K562 (cell line): ENCODE measurements at regions not wholly inside any gene's neighbourhood (a gene's known extent, or its start where the extent isn't known, plus 50 kb on each side); places are given as distances from the start of the nearest gene placed in this dataset.

Experiments used
- ATAC-seq: fragments of 200-7000 bp; cut with Tn5 transposase; 3 replicates; pipeline ENCODE4 v1.9.1; 2020; ENCODE audit warnings: moderate library complexity
- BruUV-seq: library from RNA; stranded (reverse); fragments of 400-500 nt; replicated peaks from 2 replicates; lab custom pipeline; 2021; lab: Mats Ljungman, UMichigan
- CTCF ChIA-PET: fragments of 300-600 bp; formaldehyde crosslinking; extraction: SDS; loops from one replicate; lab custom pipeline; 2021; ENCODE audit warnings: low intra/inter-chr PET ratio; lab: Yijun Ruan, JAX
- POLR2A ChIA-PET: fragments of 300-600, 350-650 bp; sonication (Branson Sonifier 250); formaldehyde crosslinking; extraction: SDS; loops from one replicate; lab custom pipeline; 2021; ENCODE audit warnings: antibody characterized with exemption, inconsistent platforms; lab: Yijun Ruan, JAX
- DNase-seq, 4 experiments: peaks; one replicate each; pipeline versions ENCODE4 v3.0.0 to v3.0.0-alpha.2; 2011 to 2018; ENCODE audit warnings: low spot score in 3 of 4, mixed read lengths in 3 of 4; ENCODE audit errors: extremely low read depth in 1 of 4
- FAIRE-seq: peaks from 2 replicates; lab custom pipeline; 2011; peaks lifted over from hg19 to GRCh38; lab: Jason Lieb, UNC
- H2AFZ ChIP-seq: 2 replicates; pipeline ENCODE4 v1.6.0; 2011; ENCODE audit warnings: low read depth, low read length, control low read depth, inconsistent platforms
- H3K27ac ChIP-seq: fragments of 200-600 bp; 3 replicates; pipeline ENCODE4 v1.8.0; 2011; ENCODE audit warnings: low read depth, mild to moderate bottlenecking, control low read depth, inconsistent platforms, low read length, moderate library complexity, mixed read lengths; ENCODE audit errors: extremely low read depth
- H3K27me3 ChIP-seq, 2 experiments: fragments of 300-600 bp in 1 of 2; 2 replicates in 1 of 2; 3 replicates in 1 of 2; pipeline versions ENCODE4 v1.6.0 to v1.8.0; 2011; ENCODE audit warnings: inconsistent platforms in 2 of 2, low read length in 2 of 2, mild to moderate bottlenecking in 1 of 2, mixed read lengths in 1 of 2, moderate library complexity in 1 of 2; ENCODE audit not compliant: control insufficient read depth in 2 of 2, insufficient read depth in 2 of 2
- H3K36me3 ChIP-seq: fragments of 300-600 bp; 3 replicates; pipeline ENCODE4 v1.8.0; 2011; ENCODE audit warnings: mild to moderate bottlenecking, low read length, inconsistent platforms; ENCODE audit not compliant: control insufficient read depth, insufficient read depth
- H3K4me1 ChIP-seq, 2 experiments: fragments of 200-600 bp in 1 of 2; replicated peaks in 1 of 2; 2 replicates in 1 of 2; 3 replicates in 1 of 2; pipeline versions ENCODE4 v1.5.1 to v1.8.0; 2011; ENCODE audit warnings: inconsistent platforms in 2 of 2, low read length in 2 of 2, mild to moderate bottlenecking in 1 of 2, mixed read lengths in 1 of 2, moderate library complexity in 1 of 2; ENCODE audit not compliant: control insufficient read depth in 2 of 2, insufficient read depth in 2 of 2
- H3K4me2 ChIP-seq: 2 replicates; pipeline ENCODE4 v1.6.1; 2011; ENCODE audit warnings: low read length, control low read depth, inconsistent platforms, mixed read lengths; ENCODE audit not compliant: insufficient read depth
- H3K4me3 ChIP-seq: fragments of 200-600 bp; sonication (generic), shearing (Covaris generic); 2 replicates; pipeline ENCODE4 v1.5.1; 2016; ENCODE audit warnings: control low read depth, inconsistent platforms
- H3K79me2 ChIP-seq: fragments of 200-600 bp; 3 replicates; pipeline ENCODE4 v1.8.0; 2011; ENCODE audit warnings: low read length, inconsistent platforms; ENCODE audit not compliant: control insufficient read depth, insufficient read depth
- H3K9ac ChIP-seq, 2 experiments: 2 replicates each; pipeline versions ENCODE4 v1.6.0 to v1.6.1; 2011; ENCODE audit warnings: low read depth in 2 of 2, low read length in 2 of 2, control low read depth in 1 of 2, inconsistent platforms in 1 of 2, mild to moderate bottlenecking in 1 of 2, mixed read lengths in 1 of 2; ENCODE audit not compliant: insufficient read depth in 1 of 2
- H3K9me1 ChIP-seq: one replicate; pipeline ENCODE4 v1.6.0; 2011; ENCODE audit warnings: inconsistent platforms, mild to moderate bottlenecking, low read length, moderate library complexity; ENCODE audit not compliant: control insufficient read depth, insufficient read depth
- H3K9me3 ChIP-seq: replicated peaks from 2 replicates; pipeline ENCODE4 v1.5.1; 2011; ENCODE audit warnings: low read depth, low read length, inconsistent platforms; ENCODE audit not compliant: control insufficient read depth, insufficient read depth
- H4K20me1 ChIP-seq: replicated peaks from 2 replicates; pipeline ENCODE4 v1.6.1; 2011; ENCODE audit warnings: low read length, inconsistent platforms, mixed read lengths; ENCODE audit not compliant: control insufficient read depth, insufficient read depth
- ATF7 ChIP-seq: fragments of 450-650 bp; IDR thresholded peaks from 2 replicates; pipeline ENCODE4 v1.7.1; 2014; ENCODE audit warnings: mild to moderate bottlenecking, moderate library complexity
- BMI1 ChIP-seq: fragments of 150-350 bp; IDR thresholded peaks from 2 replicates; pipeline ENCODE4 v1.6.1; 2014; ENCODE audit warnings: low read length
- DMBX1 ChIP-seq: fragments of 250-450 bp; sonication (Bioruptor Pico); IDR thresholded peaks from 2 replicates; pipeline ENCODE4 v1.8.0; 2022; ENCODE audit warnings: inconsistent platforms, mild to moderate bottlenecking, moderate library complexity, borderline replicate concordance
- EZH2 ChIP-seq: IDR thresholded peaks from 2 replicates; pipeline ENCODE4 v1.6.1; 2012; ENCODE audit warnings: low read depth, mild to moderate bottlenecking, inconsistent platforms, low read length, borderline replicate concordance
- HSF4 ChIP-seq: fragments of 250-450 bp; sonication (Bioruptor Pico); IDR thresholded peaks from 2 replicates; pipeline ENCODE4 v2.1.2; 2022; ENCODE audit warnings: mild to moderate bottlenecking, moderate library complexity, borderline replicate concordance
- KDM5B ChIP-seq: fragments of 200-600 bp; sonication (generic); IDR thresholded peaks from 2 replicates; pipeline ENCODE4 v1.6.1; 2012; ENCODE audit warnings: low read depth, mild to moderate bottlenecking, moderate library complexity, low read length, control low read depth, inconsistent platforms; ENCODE audit not compliant: insufficient replicate concordance
- PHB2 ChIP-seq: fragments of 450-650 bp; IDR thresholded peaks from 2 replicates; pipeline ENCODE4 v1.6.1; 2017; ENCODE audit warnings: low read depth
- SP1 ChIP-seq: sonication (generic); formaldehyde crosslinking; IDR thresholded peaks from 2 replicates; pipeline ENCODE4 v1.8.1; 2022; ENCODE audit warnings: mild to moderate bottlenecking, missing genetic modification reagents
- USF2 ChIP-seq: sonication (generic); formaldehyde crosslinking; IDR thresholded peaks from 2 replicates; pipeline ENCODE4 v1.5.0; 2020; ENCODE audit warnings: missing genetic modification reagents
- ZBED1 ChIP-seq: IDR thresholded peaks from 2 replicates; pipeline ENCODE4 v1.6.1; 2014
- WGBS: fragments of 100-300 bp; shearing (Covaris generic); methylation state at CpG from one replicate; pipeline ENCODE4 v1.1.6; 2016; ENCODE audit warnings: low coverage, mixed read lengths; ENCODE audit not compliant: insufficient coverage; ENCODE audit errors: missing lambda C conversion rate; 5-methylcytosine and 5-hydroxymethylcytosine counted together
- in situ Hi-C: fragments of 300-500 bp; cut with MboI; formaldehyde crosslinking; loops from 4 replicates; pipeline ENCODE4 v1.15.0; 2018; ENCODE audit warnings: inconsistent platforms, mixed read lengths
- intact Hi-C: fragments of 100-400 bp; cut with micrococcal nuclease; formaldehyde crosslinking; loops from 2 replicates; pipeline ENCODE4 v1.14.2; 2022
- TF ChIP-seq, protein P1 (sequence below): fragments of 450-650 bp; IDR thresholded peaks from 2 replicates; pipeline ENCODE4 v1.6.1; 2016; ENCODE audit warnings: borderline replicate concordance

- no peak for TF ChIP-seq KDM5B
- no peak for TF ChIP-seq USF2 (CRISPR knock-in tag)
- TF ChIP-seq DMBX1 (CRISPR knock-in tag): no peak
- TF ChIP-seq ZBED1: no peak
- TF ChIP-seq PHB2: no peak
- no peak for TF ChIP-seq EZH2
- TF ChIP-seq SP1 (CRISPR knock-in tag): no peak
- TF ChIP-seq BMI1: no peak
- no peak for TF ChIP-seq ATF7
Observed at GRCh38 chr2:61705625-61706024, 148.2 kb downstream of the FAM161A start (continued).

DNA sequence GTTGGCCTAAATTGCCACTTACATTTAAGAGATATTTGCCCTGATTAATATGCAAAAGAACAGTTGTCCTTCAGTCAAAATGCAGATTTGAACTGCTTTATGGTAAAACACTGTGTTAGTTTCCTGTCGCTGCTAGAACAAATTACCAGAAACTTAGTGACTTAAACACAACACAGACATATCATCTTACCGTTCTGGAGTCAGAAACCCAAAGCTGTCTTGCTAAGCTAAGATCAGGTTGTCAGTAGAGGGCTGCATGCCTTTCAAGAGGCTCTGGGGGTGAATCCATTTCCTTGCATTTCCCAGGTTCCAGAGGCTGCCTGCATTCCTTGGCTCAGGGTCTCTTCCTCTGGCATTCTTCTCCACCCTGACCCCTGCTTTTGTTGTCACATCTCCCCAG, 149.5 kb downstream of the FAM161A start:
- DNase-seq: no peak
- no peaks in the 10 kb centered on the region for H3K9me3 ChIP-seq
- BruUV-seq: no TSS peak
- WGBS: 0% methylated on average over 2 of the region's 2 CpGs
- H3K36me3 ChIP-seq: no peaks in the 10 kb centered on the region
- H3K4me2 ChIP-seq: no peak overlapping the region
- no peaks in the 10 kb centered on the region for H3K79me2 ChIP-seq
- ATAC-seq: no peak
- ChIA-PET CTCF (no interaction called here), POLR2A (interaction anchor here (0.5 kb wide), 1 partner anchor 19 kb away, joined by 3 read pairs; no protein-coding TSS in a partner anchor)
- in situ Hi-C loops: no loop called here
- no peaks in the 10 kb centered on the region for H4K20me1 ChIP-seq
- no peak for FAIRE-seq
- intact Hi-C loops: no loop called here
- H3K9ac ChIP-seq: no peak overlapping the region
- H2AFZ ChIP-seq: no peak overlapping the region
- H3K27me3 ChIP-seq: peaks cover 0 to 3% of the 10 kb centered on the region in 2 experiments; a peak in 1 of 5 replicates
- peaks cover 0 to 3% of the 10 kb centered on the region in 2 experiments; a peak in 1 of 5 replicates for H3K4me1 ChIP-seq
- H3K27ac ChIP-seq: no peak overlapping the region
- no peak overlapping the region for H3K4me3 ChIP-seq
- H3K9me1 ChIP-seq: no peaks in the 10 kb centered on the region
- TF ChIP-seq, protein P1, sequence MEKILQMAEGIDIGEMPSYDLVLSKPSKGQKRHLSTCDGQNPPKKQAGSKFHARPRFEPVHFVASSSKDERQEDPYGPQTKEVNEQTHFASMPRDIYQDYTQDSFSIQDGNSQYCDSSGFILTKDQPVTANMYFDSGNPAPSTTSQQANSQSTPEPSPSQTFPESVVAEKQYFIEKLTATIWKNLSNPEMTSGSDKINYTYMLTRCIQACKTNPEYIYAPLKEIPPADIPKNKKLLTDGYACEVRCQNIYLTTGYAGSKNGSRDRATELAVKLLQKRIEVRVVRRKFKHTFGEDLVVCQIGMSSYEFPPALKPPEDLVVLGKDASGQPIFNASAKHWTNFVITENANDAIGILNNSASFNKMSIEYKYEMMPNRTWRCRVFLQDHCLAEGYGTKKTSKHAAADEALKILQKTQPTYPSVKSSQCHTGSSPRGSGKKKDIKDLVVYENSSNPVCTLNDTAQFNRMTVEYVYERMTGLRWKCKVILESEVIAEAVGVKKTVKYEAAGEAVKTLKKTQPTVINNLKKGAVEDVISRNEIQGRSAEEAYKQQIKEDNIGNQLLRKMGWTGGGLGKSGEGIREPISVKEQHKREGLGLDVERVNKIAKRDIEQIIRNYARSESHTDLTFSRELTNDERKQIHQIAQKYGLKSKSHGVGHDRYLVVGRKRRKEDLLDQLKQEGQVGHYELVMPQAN: no peak
- TF ChIP-seq DMBX1 (CRISPR knock-in tag) (no peak), HSF4 (CRISPR knock-in tag) (no peak)
